ENCODE measurements at regions not wholly inside any gene's neighbourhood (a gene's known extent, or its start where the extent isn't known, plus 50 kb on each side); places are given as distances from the start of the nearest gene placed in this dataset.
A peak's percentile ranks its signal among the peaks of the same experiment; 100 is the strongest.

- TF ChIP-seq TAF1 (IDR thresholded peaks at IDR 0.05; ENCODE audit: low read depth): no peak
- no peak for TF ChIP-seq ZBTB7A (IDR thresholded peaks at IDR 0.05; ENCODE audit: low read depth)
- TF ChIP-seq, protein P1, sequence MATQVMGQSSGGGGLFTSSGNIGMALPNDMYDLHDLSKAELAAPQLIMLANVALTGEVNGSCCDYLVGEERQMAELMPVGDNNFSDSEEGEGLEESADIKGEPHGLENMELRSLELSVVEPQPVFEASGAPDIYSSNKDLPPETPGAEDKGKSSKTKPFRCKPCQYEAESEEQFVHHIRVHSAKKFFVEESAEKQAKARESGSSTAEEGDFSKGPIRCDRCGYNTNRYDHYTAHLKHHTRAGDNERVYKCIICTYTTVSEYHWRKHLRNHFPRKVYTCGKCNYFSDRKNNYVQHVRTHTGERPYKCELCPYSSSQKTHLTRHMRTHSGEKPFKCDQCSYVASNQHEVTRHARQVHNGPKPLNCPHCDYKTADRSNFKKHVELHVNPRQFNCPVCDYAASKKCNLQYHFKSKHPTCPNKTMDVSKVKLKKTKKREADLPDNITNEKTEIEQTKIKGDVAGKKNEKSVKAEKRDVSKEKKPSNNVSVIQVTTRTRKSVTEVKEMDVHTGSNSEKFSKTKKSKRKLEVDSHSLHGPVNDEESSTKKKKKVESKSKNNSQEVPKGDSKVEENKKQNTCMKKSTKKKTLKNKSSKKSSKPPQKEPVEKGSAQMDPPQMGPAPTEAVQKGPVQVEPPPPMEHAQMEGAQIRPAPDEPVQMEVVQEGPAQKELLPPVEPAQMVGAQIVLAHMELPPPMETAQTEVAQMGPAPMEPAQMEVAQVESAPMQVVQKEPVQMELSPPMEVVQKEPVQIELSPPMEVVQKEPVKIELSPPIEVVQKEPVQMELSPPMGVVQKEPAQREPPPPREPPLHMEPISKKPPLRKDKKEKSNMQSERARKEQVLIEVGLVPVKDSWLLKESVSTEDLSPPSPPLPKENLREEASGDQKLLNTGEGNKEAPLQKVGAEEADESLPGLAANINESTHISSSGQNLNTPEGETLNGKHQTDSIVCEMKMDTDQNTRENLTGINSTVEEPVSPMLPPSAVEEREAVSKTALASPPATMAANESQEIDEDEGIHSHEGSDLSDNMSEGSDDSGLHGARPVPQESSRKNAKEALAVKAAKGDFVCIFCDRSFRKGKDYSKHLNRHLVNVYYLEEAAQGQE (IDR thresholded peaks at IDR 0.05; ENCODE audit: low read depth): no peak
- no peak for TF ChIP-seq EP300 (IDR thresholded peaks at IDR 0.05; ENCODE audit: borderline replicate concordance)
- no peak for TF ChIP-seq FOXM1 (IDR thresholded peaks at IDR 0.05; ENCODE audit: borderline replicate concordance, low read depth)
- no peak for TF ChIP-seq MAX (IDR thresholded peaks at IDR 0.05)
- no peak for TF ChIP-seq EGR1 (IDR thresholded peaks at IDR 0.05)
- no peak for TF ChIP-seq RAD21 (IDR thresholded peaks at IDR 0.05; ENCODE audit: low read depth)
Measured at GRCh38 chr12:76259660-76260389, 88.4 kb downstream of the BBS10 start.

GRCh38 chr12:76259106-76259505 lies 89.1 kb downstream of the BBS10 start:
- TF ChIP-seq EGR1 (IDR thresholded peaks at IDR 0.05) (no peak), EP300 (IDR thresholded peaks at IDR 0.05; ENCODE audit: borderline replicate concordance) (no peak), ZBTB7A (IDR thresholded peaks at IDR 0.05; ENCODE audit: low read depth) (no peak), TCF12 (IDR thresholded peaks at IDR 0.05; ENCODE audit: low read depth) (no peak), TEAD4 (IDR thresholded peaks at IDR 0.05) (no peak)

- no peak for TF ChIP-seq FOXM1 (IDR thresholded peaks at IDR 0.05; ENCODE audit: borderline replicate concordance, low read depth)
- TF ChIP-seq, protein P1 (IDR thresholded peaks at IDR 0.05; ENCODE audit: low read depth): no peak
- TF ChIP-seq EGR1 (IDR thresholded peaks at IDR 0.05): no peak
- TF ChIP-seq NFIC (IDR thresholded peaks at IDR 0.05): no peak
- TF ChIP-seq TEAD4 (IDR thresholded peaks at IDR 0.05): no peak
- TF ChIP-seq YY1 (IDR thresholded peaks at IDR 0.05; ENCODE audit: low read depth): no peak
- TF ChIP-seq CEBPB (IDR thresholded peaks at IDR 0.05): no peak
- TF ChIP-seq MAX (IDR thresholded peaks at IDR 0.05): no peak
- no peak for TF ChIP-seq ZBTB7A (IDR thresholded peaks at IDR 0.05; ENCODE audit: low read depth)
- TF ChIP-seq RAD21 (IDR thresholded peaks at IDR 0.05; ENCODE audit: low read depth): no peak
- no peak for TF ChIP-seq EP300 (IDR thresholded peaks at IDR 0.05; ENCODE audit: borderline replicate concordance)
- TF ChIP-seq CREB1 (IDR thresholded peaks at IDR 0.05; ENCODE audit: low read depth): no peak
- no peak for TF ChIP-seq TAF1 (IDR thresholded peaks at IDR 0.05; ENCODE audit: low read depth)
- no peak for TF ChIP-seq TCF12 (IDR thresholded peaks at IDR 0.05; ENCODE audit: low read depth)
- TF ChIP-seq, protein P2, sequence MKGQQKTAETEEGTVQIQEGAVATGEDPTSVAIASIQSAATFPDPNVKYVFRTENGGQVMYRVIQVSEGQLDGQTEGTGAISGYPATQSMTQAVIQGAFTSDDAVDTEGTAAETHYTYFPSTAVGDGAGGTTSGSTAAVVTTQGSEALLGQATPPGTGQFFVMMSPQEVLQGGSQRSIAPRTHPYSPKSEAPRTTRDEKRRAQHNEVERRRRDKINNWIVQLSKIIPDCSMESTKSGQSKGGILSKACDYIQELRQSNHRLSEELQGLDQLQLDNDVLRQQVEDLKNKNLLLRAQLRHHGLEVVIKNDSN (IDR thresholded peaks at IDR 0.05): no peak
Measured at GRCh38 chr12:76256904-76257303, 91.3 kb downstream of the BBS10 start.

DNA sequence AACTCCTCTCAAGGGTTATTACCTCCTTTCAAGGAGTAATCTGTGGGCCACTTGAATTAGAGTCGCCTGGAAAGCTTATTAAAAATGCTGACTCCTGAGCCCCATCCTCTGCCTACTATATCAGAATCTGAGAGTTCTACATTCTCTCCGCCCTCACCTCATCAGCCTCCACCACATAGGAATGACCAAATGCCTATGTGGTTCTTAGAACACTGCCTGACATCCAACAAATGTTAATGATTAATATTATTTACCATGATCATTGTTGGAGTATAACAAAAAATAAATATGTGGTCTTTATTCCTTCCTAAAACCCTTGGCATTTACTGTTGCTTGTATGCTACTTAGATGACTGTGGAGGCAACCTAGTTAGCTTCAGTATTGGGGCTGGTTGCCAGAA lies 91.9 kb downstream of the BBS10 start:
- no peak for TF ChIP-seq TAF1 (IDR thresholded peaks at IDR 0.05; ENCODE audit: low read depth)
- TF ChIP-seq TCF12 (IDR thresholded peaks at IDR 0.05; ENCODE audit: low read depth): no peak
- TF ChIP-seq FOXM1 (IDR thresholded peaks at IDR 0.05; ENCODE audit: borderline replicate concordance, low read depth): no peak
- TF ChIP-seq YY1 (IDR thresholded peaks at IDR 0.05; ENCODE audit: low read depth): no peak
- TF ChIP-seq MAX (IDR thresholded peaks at IDR 0.05): no peak
- no peak for TF ChIP-seq ZBTB7A (IDR thresholded peaks at IDR 0.05; ENCODE audit: low read depth)
- TF ChIP-seq RAD21 (IDR thresholded peaks at IDR 0.05; ENCODE audit: low read depth): no peak

- TF ChIP-seq FOXM1 (IDR thresholded peaks at IDR 0.05; ENCODE audit: borderline replicate concordance, low read depth) (no peak), CEBPB (IDR thresholded peaks at IDR 0.05) (peak; percentile 42; the same call in 1 of the 2 replicates), ZBTB7A (IDR thresholded peaks at IDR 0.05; ENCODE audit: low read depth) (no peak)
Measured at GRCh38 chr12:76255692-76256091, 92.5 kb downstream of the BBS10 start.

DNA sequence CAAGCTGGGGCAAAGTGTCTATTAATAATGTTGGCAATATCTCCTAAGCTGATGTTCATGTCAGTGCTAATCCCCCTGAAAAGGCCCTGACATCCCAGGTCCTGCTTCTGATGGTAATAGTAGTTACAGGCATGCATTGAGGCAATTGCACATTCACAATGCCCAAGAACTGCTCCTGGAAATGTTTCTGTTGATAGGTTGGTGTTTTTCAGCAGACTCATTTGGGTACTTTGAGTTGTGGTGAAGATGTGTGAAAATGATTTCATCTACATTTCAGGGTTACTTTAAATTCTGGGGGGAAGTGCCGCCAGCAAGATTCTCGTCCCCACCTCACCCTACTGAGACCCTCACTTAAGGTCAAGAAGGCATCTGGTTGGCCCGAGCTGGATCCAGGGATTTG lies 92.9 kb downstream of the BBS10 start:
- TF ChIP-seq EP300 (IDR thresholded peaks at IDR 0.05; ENCODE audit: borderline replicate concordance) (no peak), EGR1 (IDR thresholded peaks at IDR 0.05) (no peak), TEAD4 (IDR thresholded peaks at IDR 0.05) (no peak), RAD21 (IDR thresholded peaks at IDR 0.05; ENCODE audit: low read depth) (no peak)

DNA sequence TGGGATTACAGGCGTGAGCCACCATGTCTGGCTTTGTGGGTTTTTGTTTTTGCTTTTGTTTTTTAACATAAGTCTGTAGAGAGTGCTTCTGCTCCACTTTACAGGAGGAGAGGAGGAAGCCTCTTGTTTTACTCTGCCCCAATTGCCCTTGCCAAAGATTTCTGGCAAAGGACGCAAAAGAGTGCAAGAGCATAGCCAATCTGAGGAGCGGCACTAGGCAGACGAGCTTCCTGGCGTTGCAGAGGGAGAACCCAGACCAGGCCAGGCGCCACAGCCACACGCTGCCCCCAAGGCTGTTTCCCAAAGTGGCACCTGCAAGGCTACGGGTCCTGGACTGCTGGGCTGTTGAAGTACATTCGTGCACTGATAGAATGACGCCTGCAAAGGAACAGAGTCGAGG lies 96.2 kb downstream of the BBS10 start:
- TF ChIP-seq YY1 (IDR thresholded peaks at IDR 0.05; ENCODE audit: low read depth): no peak
- no peak for TF ChIP-seq FOXM1 (IDR thresholded peaks at IDR 0.05; ENCODE audit: borderline replicate concordance, low read depth)
- no peak for TF ChIP-seq MAX (IDR thresholded peaks at IDR 0.05)
- TF ChIP-seq EGR1 (IDR thresholded peaks at IDR 0.05): no peak
- no peak for TF ChIP-seq TAF1 (IDR thresholded peaks at IDR 0.05; ENCODE audit: low read depth)
- TF ChIP-seq CREB1 (IDR thresholded peaks at IDR 0.05; ENCODE audit: low read depth): no peak
- no peak for TF ChIP-seq CEBPB (IDR thresholded peaks at IDR 0.05)
- TF ChIP-seq, protein P2 (IDR thresholded peaks at IDR 0.05): no peak
- no peak for TF ChIP-seq ZBTB7A (IDR thresholded peaks at IDR 0.05; ENCODE audit: low read depth)
- no peak for TF ChIP-seq RAD21 (IDR thresholded peaks at IDR 0.05; ENCODE audit: low read depth)
- TF ChIP-seq NFIC (IDR thresholded peaks at IDR 0.05): no peak
- TF ChIP-seq TCF12 (IDR thresholded peaks at IDR 0.05; ENCODE audit: low read depth): no peak
- no peak for TF ChIP-seq EP300 (IDR thresholded peaks at IDR 0.05; ENCODE audit: borderline replicate concordance)
